ENCODE measurements at regions not wholly inside any gene's neighbourhood (a gene's known extent, or its start where the extent isn't known, plus 50 kb on each side); places are given as distances from the start of the nearest gene placed in this dataset.
"Not testable (repeated sequence)": the region's sequence is repeated elsewhere in the genome, so short reads cannot be mapped to it uniquely, and the experiment has no call there.

DNA sequence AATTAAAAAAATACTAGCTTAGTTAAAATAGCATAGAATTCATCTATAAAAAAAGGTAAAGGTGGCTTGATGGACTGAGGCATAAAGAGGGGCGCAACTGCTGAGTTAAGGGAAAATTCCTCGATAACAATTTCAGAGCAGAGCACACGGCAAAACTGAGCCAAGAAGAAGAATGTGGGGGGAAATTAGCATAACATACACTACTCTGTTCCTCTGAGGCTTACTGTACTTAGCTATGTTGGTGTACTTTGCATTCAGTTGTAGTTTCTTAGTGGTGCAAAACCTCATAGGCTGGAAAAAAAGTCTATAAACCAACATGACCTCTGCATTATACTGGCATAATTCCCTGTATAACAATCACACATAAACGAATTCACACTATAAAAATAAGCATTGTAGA, 357.9 kb upstream of the LRRC3B start:
- Histone ChIP-seq H3K36me3 (ENCODE audit: control insufficient read depth in 2 of 3, insufficient read depth in 3 of 3, low read length in 3 of 3) (no peaks in the 10 kb centered on the region), H3K27ac (ENCODE audit: low read depth, low read length) (no peak overlapping the region), H3K4me3 (ENCODE audit: low read length) (no peak overlapping the region), H3K27me3 (ENCODE audit: control insufficient read depth in 2 of 2, insufficient read depth in 2 of 2, low read length in 2 of 2) (no peaks in the 10 kb centered on the region), H3K4me1 (ENCODE audit: control insufficient read depth in 2 of 2, insufficient read depth in 2 of 2, low read length in 2 of 2) (no peaks in the 10 kb centered on the region), H3K9me3 (ENCODE audit: control insufficient read depth in 2 of 3, low read length in 3 of 3) (no peaks in the 10 kb centered on the region)
- peaks cover 0 to 4% (median 0%) of the 10 kb centered on the region in 11 donors for H3K9me3 Mint-ChIP-seq
- no peaks in the 10 kb centered on the region for H3K27me3 Mint-ChIP-seq
- POLR2A ChIA-PET, result interaction anchor here (0.8 kb wide), 1 partner anchor 772 kb away, joined by 3 read pairs; no protein-coding TSS in a partner anchor
- no peak for DNase-seq
- H3K4me1 Mint-ChIP-seq, result no peaks in the 10 kb centered on the region
- ATAC-seq, result no peak
- CTCF ChIA-PET, result no interaction called here
- no peak overlapping the region for H3K27ac Mint-ChIP-seq
- intact Hi-C loops (cut with micrococcal nuclease), result no loop called here
- H3K4me3 Mint-ChIP-seq, result no peak overlapping the region
- H3K36me3 Mint-ChIP-seq, result no peaks in the 10 kb centered on the region

DNA sequence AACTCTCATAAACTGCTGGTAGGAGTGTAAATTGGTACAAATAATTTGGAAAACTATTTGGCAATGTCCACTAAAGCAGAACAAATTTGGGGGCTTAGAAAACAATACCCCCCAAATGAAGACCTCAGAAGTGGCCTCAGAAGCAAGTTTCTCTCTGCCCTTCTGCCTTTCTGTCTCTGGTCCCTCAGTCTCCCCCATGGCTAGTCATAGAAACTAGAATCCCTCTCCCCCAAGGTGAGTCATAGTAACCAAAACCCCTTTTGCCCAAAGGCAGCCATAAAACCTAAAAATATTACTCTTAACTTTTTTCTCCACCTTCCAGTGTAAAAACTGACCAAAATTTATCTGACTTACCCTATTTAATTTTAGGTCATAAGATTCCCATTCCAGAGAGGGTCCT, 350.7 kb upstream of the LRRC3B start:
- Histone ChIP-seq H3K4me1 (ENCODE audit: control insufficient read depth in 2 of 2, insufficient read depth in 2 of 2, low read length in 2 of 2) (no peaks in the 10 kb centered on the region), H3K9me3 (ENCODE audit: control insufficient read depth in 2 of 3, low read length in 3 of 3) (no peaks in the 10 kb centered on the region), H3K4me3 (ENCODE audit: low read length) (no peak overlapping the region), H3K27ac (ENCODE audit: low read depth, low read length) (no peak overlapping the region), H3K36me3 (ENCODE audit: control insufficient read depth in 2 of 3, insufficient read depth in 3 of 3, low read length in 3 of 3) (no peaks in the 10 kb centered on the region), H3K27me3 (ENCODE audit: control insufficient read depth in 2 of 2, insufficient read depth in 2 of 2, low read length in 2 of 2) (no peaks in the 10 kb centered on the region)
- ChIA-PET CTCF (no interaction called here), POLR2A (no interaction called here)
- intact Hi-C loops (cut with micrococcal nuclease), result no loop called here
- no peak for DNase-seq
- Mint-ChIP-seq H3K9me3 (peaks cover 0 to 10% (median 0%) of the 10 kb centered on the region in 11 donors), H3K4me1 (no peaks in the 10 kb centered on the region), H3K4me3 (no peak overlapping the region), H3K27me3 (peaks cover 0 to 4% (median 0%) of the 10 kb centered on the region in 5 donors), H3K36me3 (no peaks in the 10 kb centered on the region), H3K27ac (no peak overlapping the region)
- ATAC-seq, result no peak

DNA sequence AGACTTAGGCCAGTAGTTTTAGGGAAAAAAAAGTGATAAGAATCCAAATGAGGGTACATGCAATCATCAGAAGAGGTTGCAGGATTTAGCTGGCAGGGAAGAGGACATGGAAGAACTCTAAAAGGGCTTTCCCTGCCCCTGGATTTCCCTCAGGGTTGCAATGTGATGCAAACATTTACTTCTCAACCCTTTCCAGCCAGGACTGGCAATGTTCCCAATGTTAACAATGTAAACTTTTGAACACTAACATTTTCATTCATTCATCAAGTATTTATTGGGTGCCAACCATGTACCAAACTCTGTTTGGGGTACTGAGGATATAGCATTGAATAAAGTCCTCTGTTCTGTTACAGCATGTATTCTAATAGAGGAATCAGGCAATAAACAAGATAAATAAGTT, 349.4 kb upstream of the LRRC3B start:
- Mint-ChIP-seq H3K9me3 (peaks cover 0 to 10% (median 2%) of the 10 kb centered on the region in 11 donors), H3K27me3 (peaks cover 0 to 4% (median 0%) of the 10 kb centered on the region in 5 donors), H3K4me3 (no peak overlapping the region), H3K36me3 (no peaks in the 10 kb centered on the region), H3K27ac (no peak overlapping the region), H3K4me1 (no peaks in the 10 kb centered on the region)
- H3K4me3 ChIP-seq (ENCODE audit: low read length), result no peak overlapping the region
- ATAC-seq, result no peak
- H3K9me3 ChIP-seq (ENCODE audit: control insufficient read depth in 2 of 3, low read length in 3 of 3), result no peaks in the 10 kb centered on the region
- CTCF ChIA-PET, result no interaction called here
- H3K27ac ChIP-seq (ENCODE audit: low read depth, low read length), result no peak overlapping the region
- intact Hi-C loops (cut with micrococcal nuclease), result no loop called here
- DNase-seq, result no peak
- H3K27me3 ChIP-seq (ENCODE audit: control insufficient read depth in 2 of 2, insufficient read depth in 2 of 2, low read length in 2 of 2), result no peaks in the 10 kb centered on the region
- H3K36me3 ChIP-seq (ENCODE audit: control insufficient read depth in 2 of 3, insufficient read depth in 3 of 3, low read length in 3 of 3), result no peaks in the 10 kb centered on the region
- POLR2A ChIA-PET, result no interaction called here
- no peaks in the 10 kb centered on the region for H3K4me1 ChIP-seq (ENCODE audit: control insufficient read depth in 2 of 2, insufficient read depth in 2 of 2, low read length in 2 of 2)

- ChIA-PET CTCF (no interaction called here), POLR2A (no interaction called here)
- no peak for DNase-seq
- no peak for ATAC-seq
- Histone ChIP-seq H3K4me1 (ENCODE audit: control insufficient read depth in 2 of 2, insufficient read depth in 2 of 2, low read length in 2 of 2) (no peaks in the 10 kb centered on the region), H3K27me3 (ENCODE audit: control insufficient read depth in 2 of 2, insufficient read depth in 2 of 2, low read length in 2 of 2) (no peaks in the 10 kb centered on the region), H3K4me3 (ENCODE audit: low read length) (no peak overlapping the region), H3K9me3 (ENCODE audit: control insufficient read depth in 2 of 3, low read length in 3 of 3) (peaks cover 0 to 8% (median 0%) of the 10 kb centered on the region in 3 experiments), H3K27ac (ENCODE audit: low read depth, low read length) (no peak overlapping the region), H3K36me3 (ENCODE audit: control insufficient read depth in 2 of 3, insufficient read depth in 3 of 3, low read length in 3 of 3) (no peaks in the 10 kb centered on the region)
- H3K4me3 Mint-ChIP-seq, result no peak overlapping the region
- no peaks in the 10 kb centered on the region for H3K4me1 Mint-ChIP-seq
- no peaks in the 10 kb centered on the region for H3K27me3 Mint-ChIP-seq
- H3K9me3 Mint-ChIP-seq, result peaks cover 6 to 39% (median 26%) of the 10 kb centered on the region in 11 donors
- no peak overlapping the region for H3K27ac Mint-ChIP-seq
- intact Hi-C loops (cut with micrococcal nuclease), result no loop called here
- no peaks in the 10 kb centered on the region for H3K36me3 Mint-ChIP-seq
These were observed 343.5 kb upstream of the LRRC3B start for GRCh38 chr3:26279091-26279490.

DNA sequence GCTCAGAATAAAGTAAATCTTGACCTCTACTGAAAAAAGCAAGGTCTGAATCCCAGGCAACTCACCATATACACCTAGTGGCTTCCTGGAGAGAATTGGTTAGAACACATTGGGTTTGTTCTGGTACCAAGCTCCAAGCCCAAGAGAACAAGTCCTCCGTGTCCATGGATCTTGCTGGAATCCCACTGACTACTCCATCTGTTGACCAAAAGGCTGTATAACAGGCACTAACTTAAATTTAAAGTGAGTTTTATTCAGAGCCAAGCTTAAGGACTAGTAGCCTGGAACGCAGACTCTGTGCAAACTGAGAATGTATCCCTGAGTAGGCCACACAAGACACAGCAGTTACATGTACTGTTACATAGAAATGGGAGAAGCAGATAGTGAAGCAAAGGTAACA, 342.1 kb upstream of the LRRC3B start:
- Histone ChIP-seq H3K4me1 (ENCODE audit: control insufficient read depth in 2 of 2, insufficient read depth in 2 of 2, low read length in 2 of 2) (no peaks in the 10 kb centered on the region), H3K27ac (ENCODE audit: low read depth, low read length) (no peak overlapping the region), H3K4me3 (ENCODE audit: low read length) (no peak overlapping the region), H3K27me3 (ENCODE audit: control insufficient read depth in 2 of 2, insufficient read depth in 2 of 2, low read length in 2 of 2) (no peaks in the 10 kb centered on the region), H3K36me3 (ENCODE audit: control insufficient read depth in 2 of 3, insufficient read depth in 3 of 3, low read length in 3 of 3) (no peaks in the 10 kb centered on the region), H3K9me3 (ENCODE audit: control insufficient read depth in 2 of 3, low read length in 3 of 3) (peaks cover 0 to 16% (median 0%) of the 10 kb centered on the region in 3 experiments)
- Mint-ChIP-seq H3K9me3 (peaks cover 14 to 48% (median 31%) of the 10 kb centered on the region in 11 donors), H3K36me3 (peaks cover 0 to 6% (median 3%) of the 10 kb centered on the region in 5 donors), H3K4me1 (no peaks in the 10 kb centered on the region), H3K27ac (no peak overlapping the region), H3K27me3 (no peaks in the 10 kb centered on the region), H3K4me3 (no peak overlapping the region)
- no peak for ATAC-seq
- no peak for DNase-seq
- intact Hi-C loops (cut with micrococcal nuclease), result no loop called here
- CTCF ChIA-PET, result no interaction called here
- POLR2A ChIA-PET, result no interaction called here

GRCh38 chr3:26281284-26281985, 341.1 kb upstream of the LRRC3B start:
- no peak overlapping the region for H3K4me3 Mint-ChIP-seq
- ATAC-seq (no peak), DNase-seq (no peak)
- no peaks in the 10 kb centered on the region for H3K36me3 ChIP-seq (ENCODE audit: control insufficient read depth in 2 of 3, insufficient read depth in 3 of 3, low read length in 3 of 3)
- H3K27me3 Mint-ChIP-seq, result no peaks in the 10 kb centered on the region
- peaks cover 0 to 6% (median 3%) of the 10 kb centered on the region in 5 donors for H3K36me3 Mint-ChIP-seq
- H3K4me1 Mint-ChIP-seq, result no peaks in the 10 kb centered on the region
- H3K4me3 ChIP-seq (ENCODE audit: low read length), result no peak overlapping the region
- H3K9me3 Mint-ChIP-seq, result peaks cover 18 to 53% (median 31%) of the 10 kb centered on the region in 11 donors
- no peak overlapping the region for H3K27ac Mint-ChIP-seq
- no peak overlapping the region for H3K27ac ChIP-seq (ENCODE audit: low read depth, low read length)
- intact Hi-C loops (cut with micrococcal nuclease), result no loop called here
- H3K27me3 ChIP-seq (ENCODE audit: control insufficient read depth in 2 of 2, insufficient read depth in 2 of 2, low read length in 2 of 2), result no peaks in the 10 kb centered on the region
- no peaks in the 10 kb centered on the region for H3K4me1 ChIP-seq (ENCODE audit: control insufficient read depth in 2 of 2, insufficient read depth in 2 of 2, low read length in 2 of 2)
- H3K9me3 ChIP-seq (ENCODE audit: control insufficient read depth in 2 of 3, low read length in 3 of 3), result peaks cover 0 to 16% (median 0%) of the 10 kb centered on the region in 3 experiments
- ChIA-PET POLR2A (interaction anchor here (0.8 kb wide), 1 partner anchor 431 kb away, joined by 4 read pairs; no protein-coding TSS in a partner anchor), CTCF (no interaction called here)

DNA sequence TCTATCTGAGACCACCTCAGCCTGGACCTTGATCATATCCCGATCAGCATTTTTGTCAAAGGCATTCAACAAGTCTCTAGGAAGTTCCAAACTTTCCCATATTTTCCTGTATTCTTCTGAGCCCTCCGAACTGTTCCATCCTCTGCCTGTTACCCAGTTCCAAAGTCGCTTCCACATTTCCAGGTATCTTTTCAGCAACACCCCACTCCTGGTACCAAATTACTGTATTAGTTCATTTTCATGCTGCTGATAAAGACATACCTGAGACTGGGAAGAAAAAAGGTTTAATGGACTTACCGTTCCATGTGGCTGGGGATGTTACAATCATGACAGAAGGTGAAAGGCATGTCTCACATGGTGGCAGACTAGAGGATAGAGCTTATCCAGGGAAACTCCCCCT, 338.1 kb upstream of the LRRC3B start:
- H3K4me1 Mint-ChIP-seq; H3K36me3 Mint-ChIP-seq; H3K27ac Mint-ChIP-seq; H3K36me3 ChIP-seq (ENCODE audit: control insufficient read depth in 2 of 3, insufficient read depth in 3 of 3, low read length in 3 of 3); H3K27ac ChIP-seq (ENCODE audit: low read depth, low read length); H3K4me1 ChIP-seq (ENCODE audit: control insufficient read depth in 2 of 2, insufficient read depth in 2 of 2, low read length in 2 of 2); POLR2A ChIA-PET; H3K27me3 ChIP-seq (ENCODE audit: control insufficient read depth in 2 of 2, insufficient read depth in 2 of 2, low read length in 2 of 2); intact Hi-C loops (cut with micrococcal nuclease); CTCF ChIA-PET; H3K4me3 Mint-ChIP-seq; H3K4me3 ChIP-seq (ENCODE audit: low read length); H3K27me3 Mint-ChIP-seq; ATAC-seq; DNase-seq: not testable (repeated sequence)
- peaks cover 16 to 62% (median 29%) of the 10 kb centered on the region in 11 donors for H3K9me3 Mint-ChIP-seq
- peaks cover 0 to 16% (median 0%) of the 10 kb centered on the region in 3 experiments for H3K9me3 ChIP-seq (ENCODE audit: control insufficient read depth in 2 of 3, low read length in 3 of 3)
